Neural progenitor cell (in vitro differentiated cells): ENCODE measurements at regions not wholly inside any gene's neighbourhood (a gene's known extent, or its start where the extent isn't known, plus 50 kb on each side); places are given as distances from the start of the nearest gene placed in this dataset.

Experiments
- EZH2 ChIP-seq: fragments of 200-600 bp; sonication (generic); IDR thresholded peaks from 2 replicates; pipeline ENCODE4 v1.6.1; 2017; ENCODE audit warnings: antibody characterized with exemption, mild to moderate bottlenecking, moderate library complexity
- EZH2phosphoT487 ChIP-seq: fragments of 200-600 bp; sonication (generic); IDR thresholded peaks from 2 replicates; pipeline ENCODE4 v1.6.1; 2017; ENCODE audit warnings: antibody characterized with exemption
- TF ChIP-seq, protein P1 (sequence below): fragments of 200-600 bp; sonication (generic); IDR thresholded peaks from 2 replicates; pipeline ENCODE4 v1.5.1; 2017; ENCODE audit warnings: antibody characterized with exemption, mild to moderate bottlenecking

DNA sequence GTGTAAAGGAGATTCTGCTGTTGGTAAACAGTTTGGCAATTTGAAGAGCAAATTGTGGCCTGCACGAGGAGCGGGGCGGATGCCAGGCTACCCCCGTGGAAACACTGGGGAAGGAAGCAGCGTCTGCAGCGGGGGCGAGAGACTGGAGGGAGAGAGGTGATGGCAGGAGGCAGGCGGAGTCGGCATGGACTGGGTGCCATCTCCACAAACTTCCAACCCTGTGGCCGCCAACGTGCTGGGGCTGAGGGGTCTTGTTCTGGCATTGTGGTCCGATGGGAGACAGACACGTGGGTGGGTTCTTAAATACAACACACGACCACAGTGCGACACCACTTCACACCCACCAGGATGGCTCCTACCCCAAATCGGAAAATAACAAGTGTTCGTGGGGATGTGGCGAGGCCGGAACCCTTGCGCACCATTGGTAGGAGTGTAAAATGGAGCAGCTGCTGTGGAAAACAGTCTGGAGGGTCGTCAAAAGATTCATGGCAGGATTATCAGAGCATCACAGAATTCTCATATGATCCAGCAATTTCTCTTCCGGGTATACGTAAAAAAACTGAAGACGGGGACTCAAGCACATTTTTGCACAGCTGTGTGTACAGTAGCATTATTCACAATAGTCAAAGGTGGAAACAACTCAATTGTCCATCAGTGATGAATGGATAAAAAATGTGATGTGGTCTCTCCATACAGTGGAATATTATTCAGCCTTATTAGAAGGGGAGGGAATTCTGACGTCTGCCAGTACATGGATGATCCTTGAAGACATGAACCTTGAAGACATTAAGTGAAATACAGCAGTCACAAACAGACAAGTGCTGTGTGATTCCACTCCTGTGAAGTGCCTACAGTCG is 82.4 kb upstream of the HPCAL1 start:
- TF ChIP-seq EZH2 (no peak), EZH2phosphoT487 (no peak)
- TF ChIP-seq, protein P1, sequence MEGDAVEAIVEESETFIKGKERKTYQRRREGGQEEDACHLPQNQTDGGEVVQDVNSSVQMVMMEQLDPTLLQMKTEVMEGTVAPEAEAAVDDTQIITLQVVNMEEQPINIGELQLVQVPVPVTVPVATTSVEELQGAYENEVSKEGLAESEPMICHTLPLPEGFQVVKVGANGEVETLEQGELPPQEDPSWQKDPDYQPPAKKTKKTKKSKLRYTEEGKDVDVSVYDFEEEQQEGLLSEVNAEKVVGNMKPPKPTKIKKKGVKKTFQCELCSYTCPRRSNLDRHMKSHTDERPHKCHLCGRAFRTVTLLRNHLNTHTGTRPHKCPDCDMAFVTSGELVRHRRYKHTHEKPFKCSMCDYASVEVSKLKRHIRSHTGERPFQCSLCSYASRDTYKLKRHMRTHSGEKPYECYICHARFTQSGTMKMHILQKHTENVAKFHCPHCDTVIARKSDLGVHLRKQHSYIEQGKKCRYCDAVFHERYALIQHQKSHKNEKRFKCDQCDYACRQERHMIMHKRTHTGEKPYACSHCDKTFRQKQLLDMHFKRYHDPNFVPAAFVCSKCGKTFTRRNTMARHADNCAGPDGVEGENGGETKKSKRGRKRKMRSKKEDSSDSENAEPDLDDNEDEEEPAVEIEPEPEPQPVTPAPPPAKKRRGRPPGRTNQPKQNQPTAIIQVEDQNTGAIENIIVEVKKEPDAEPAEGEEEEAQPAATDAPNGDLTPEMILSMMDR: no peak
